Ecto neural progenitor cell (in vitro differentiated cells): ENCODE measurements at regions not wholly inside any gene's neighbourhood (a gene's known extent, or its start where the extent isn't known, plus 50 kb on each side); places are given as distances from the start of the nearest gene placed in this dataset.
"Not testable (repeated sequence)": the region's sequence is repeated elsewhere in the genome, so short reads cannot be mapped to it uniquely, and the experiment has no call there.

Experiments used
- DNase-seq: peaks from one replicate; pipeline ENCODE4 v3.0.0-alpha.2; 2018; ENCODE audit warnings: low spot score

GRCh38 chr14:76264384-76264783 lies 111.6 kb upstream of the ESRRB start:
- no peak for DNase-seq

DNA sequence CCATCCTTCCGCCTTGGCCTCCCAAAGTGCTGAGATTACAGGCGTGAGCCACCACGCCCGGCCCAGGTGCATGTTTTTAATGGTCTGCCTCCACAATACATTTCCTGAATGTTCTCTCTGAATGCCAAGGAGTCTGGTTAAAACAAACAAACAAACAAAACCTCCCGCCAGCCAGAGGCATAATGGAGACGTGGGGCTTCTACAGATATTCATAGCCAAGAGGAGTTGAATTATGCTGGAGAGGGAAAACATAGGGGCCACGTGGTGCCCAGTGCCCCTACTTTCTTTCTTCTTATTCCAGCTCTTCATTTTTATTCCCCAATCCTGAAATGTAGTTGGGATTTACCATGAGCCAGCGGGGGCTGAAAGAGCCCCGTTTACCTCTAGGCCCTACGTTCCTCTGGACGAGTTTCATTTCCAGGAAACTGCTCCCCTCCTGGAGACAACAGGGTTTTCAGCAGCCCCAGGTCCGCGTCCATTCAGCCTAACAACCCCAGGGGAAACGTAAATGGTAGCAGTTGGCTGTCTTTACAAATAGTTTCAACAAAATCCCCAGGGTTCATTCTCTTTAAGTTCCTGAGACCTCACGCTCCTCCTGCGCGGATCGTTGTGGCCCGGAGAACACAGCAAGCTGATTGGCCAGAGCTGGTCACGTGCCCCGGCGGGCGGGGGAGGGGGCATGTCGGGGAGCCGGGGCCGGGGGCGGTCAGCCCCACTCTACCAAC lies 108.5 kb upstream of the ESRRB start:
- DNase-seq = peak; percentile 59

GRCh38 chr14:76268047-76268431 lies 107.9 kb upstream of the ESRRB start:
- no peak for DNase-seq

DNA sequence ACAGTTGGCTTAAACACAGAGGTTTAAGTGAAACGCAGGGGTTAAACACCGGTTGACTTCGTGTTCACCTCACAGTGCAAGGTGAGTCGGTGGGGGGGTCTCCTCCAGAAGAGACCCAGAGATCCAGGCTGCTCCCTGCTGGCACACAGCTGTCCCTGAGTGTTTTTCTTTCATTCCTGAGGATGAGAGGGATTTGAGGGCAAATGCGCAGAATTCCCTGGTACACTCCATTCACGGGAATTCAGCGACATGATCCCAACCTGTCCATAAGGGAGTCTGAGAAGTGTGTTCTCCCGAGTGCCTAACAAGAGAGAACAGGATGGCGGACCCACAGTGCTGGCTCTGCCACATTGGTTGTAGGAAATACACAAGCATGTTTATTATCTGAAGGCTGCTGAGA lies 107.2 kb upstream of the ESRRB start:
- DNase-seq = peak; percentile 33

DNA sequence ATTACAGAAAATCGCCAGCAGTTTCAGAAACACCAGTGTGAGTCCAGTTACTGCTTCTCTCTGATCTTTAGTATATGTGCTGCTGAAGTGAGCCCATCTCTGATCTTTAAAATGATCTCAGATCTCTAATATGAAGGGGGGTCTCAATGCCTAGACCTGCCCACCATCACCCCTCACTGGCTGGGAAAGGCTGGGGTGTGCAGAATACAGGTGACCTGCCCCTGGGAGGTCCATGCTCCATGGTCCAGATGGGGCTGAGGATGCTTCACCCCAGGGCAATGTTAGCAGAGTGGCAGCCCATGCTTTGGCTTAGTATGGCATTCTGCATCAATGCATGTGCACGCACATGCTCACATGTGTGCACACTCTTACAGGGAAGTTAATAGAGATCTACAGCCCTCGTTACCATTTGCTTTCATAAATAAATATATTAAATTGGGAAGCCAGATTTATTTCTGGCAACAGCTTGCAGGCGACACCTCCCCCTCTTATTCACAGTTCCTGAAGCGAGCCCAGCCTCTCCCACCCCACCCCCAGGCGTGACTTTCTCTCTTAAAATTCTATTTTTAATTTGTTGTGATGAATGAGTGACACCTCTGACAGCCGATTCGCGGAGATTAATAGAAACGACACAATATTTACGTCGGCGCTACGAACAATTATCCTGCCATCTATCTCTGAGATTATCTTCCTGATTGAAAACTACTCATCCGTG lies 104.7 kb upstream of the ESRRB start:
- DNase-seq = peak; percentile 23

DNA sequence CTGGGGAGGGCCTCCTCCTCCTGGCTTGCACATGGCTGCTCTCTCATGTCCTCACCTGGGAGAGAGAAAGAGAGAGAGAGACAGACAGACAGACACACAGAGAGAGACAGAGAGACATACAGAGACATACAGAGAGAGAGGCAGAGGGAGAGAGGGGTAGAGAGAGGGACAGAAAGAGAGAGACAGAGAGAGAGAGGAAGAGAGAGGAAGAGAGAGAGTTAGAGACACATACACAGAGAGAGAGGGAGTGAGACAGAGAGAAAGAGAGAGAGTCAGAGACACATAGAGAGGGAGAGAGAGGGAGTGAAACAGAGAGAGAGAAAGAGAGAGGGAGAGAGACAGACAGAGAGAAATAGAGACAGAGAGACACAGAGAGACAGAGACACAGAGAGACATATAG lies 103.6 kb upstream of the ESRRB start:
- peak; percentile 28 for DNase-seq

- DNase-seq = no peak
These were observed 103.2 kb upstream of the ESRRB start for GRCh38 chr14:76272774-76273173.

- DNase-seq = no peak
These were observed 102.6 kb upstream of the ESRRB start for GRCh38 chr14:76273346-76273745.

DNA sequence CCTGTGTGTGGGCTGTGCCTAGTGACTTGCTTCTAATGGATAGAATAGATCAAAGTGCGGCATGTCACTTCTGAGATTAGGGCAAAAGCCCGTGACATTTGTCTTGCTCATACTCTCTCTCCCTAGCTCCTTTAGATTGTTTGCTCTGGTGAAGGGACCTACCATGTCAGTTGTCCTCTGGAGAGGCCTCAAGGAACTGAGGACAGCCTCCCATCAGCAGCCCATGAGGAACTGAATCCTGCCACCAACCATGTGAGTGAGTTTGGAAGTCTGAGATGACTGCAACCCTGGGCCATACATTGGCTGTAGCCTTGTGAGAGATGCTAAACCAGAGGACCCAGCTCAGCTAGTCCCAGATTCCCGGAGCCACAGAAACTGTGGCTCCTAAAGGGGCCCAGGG lies 101.6 kb upstream of the ESRRB start:
- peak; percentile 21 for DNase-seq

GRCh38 chr14:76277586-76278130 lies 98.3 kb upstream of the ESRRB start:
- DNase-seq = peak; percentile 26

- DNase-seq = peak; percentile 14
These were observed 95.7 kb upstream of the ESRRB start for GRCh38 chr14:76280221-76280620.

DNA sequence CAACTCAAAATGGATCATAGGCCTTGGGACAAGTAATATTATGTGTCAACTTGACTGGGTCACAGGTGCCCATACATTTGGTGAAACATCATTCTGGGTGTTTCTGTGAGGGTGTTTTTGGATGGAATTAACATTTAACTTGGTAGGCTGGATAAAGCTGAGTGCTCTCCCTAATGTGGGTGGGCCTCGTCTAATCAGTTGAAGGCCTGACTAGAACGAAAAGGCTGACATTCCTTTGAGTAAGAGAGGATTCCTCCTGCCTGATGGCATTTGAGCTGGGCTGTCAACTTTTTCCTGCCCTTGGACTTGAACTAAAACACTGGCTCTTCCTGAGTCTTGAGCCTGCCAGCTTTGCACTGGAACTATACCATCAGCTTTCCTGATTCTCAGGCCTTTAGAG lies 93.4 kb upstream of the ESRRB start:
- peak; percentile 12 for DNase-seq

DNA sequence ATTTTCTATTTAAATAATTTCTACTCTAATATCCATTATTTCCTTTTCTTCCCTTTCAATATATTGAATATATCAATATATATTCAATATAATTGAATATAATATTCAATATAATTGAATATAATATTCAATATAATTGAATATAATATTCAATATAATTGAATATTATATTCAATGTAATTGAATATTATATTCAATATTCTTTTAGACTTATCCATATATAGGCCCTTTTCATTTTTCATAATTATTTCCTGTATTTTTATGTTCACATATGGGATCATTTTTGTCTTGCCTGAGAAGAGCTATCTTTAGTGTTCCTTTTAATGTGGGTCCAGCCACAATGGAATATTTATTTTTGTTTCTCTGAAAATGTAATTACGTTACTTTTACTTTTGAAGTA lies 88.9 kb upstream of the ESRRB start:
- no peak for DNase-seq

DNA sequence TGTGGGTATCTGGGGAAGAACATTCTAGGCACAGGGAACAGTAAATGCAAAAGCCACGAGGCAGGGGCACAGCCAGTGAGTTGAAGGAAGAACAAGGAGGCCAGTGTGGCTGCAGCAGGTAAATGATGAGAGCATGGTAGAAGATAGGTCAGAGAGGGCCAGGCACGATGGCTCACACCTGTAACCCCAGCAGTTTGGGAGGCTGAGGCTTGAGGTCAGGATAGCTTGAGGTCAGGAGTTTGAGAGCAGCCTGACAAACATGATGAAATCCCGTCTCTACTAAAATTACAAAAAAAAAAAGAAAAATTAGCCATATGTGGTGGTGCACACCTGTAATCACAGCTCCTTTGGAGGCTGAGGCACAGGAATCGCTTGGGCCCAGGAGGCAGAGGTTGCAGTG lies 86.7 kb upstream of the ESRRB start:
- DNase-seq = peak; percentile 10

- peak; percentile 15 for DNase-seq
These were observed 83.4 kb upstream of the ESRRB start for GRCh38 chr14:76292561-76292960.

DNA sequence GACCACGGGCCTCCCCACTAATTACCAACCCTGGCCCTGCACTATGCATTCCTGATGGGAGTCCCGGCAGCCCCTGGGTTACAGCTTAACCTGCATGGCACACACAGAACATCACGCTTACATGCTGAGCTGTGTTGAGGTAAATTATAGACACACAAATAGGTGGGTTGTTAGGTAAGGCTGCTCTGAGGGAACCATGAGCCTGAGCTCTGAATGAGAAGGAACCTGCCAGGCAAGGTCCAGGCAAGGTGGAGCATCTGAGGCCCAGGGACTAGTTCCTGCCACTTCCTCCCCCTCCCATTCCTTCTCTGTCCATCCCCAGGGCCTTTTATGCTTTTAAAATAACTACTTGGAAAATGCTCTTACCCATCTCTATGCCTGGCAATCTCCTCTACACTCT lies 82.7 kb upstream of the ESRRB start:
- DNase-seq = peak; percentile 30

- DNase-seq = peak; percentile 4
These were observed 82.0 kb upstream of the ESRRB start for GRCh38 chr14:76293923-76294322.

- DNase-seq = peak; percentile 10
These were observed 81.1 kb upstream of the ESRRB start for GRCh38 chr14:76294876-76295275.

DNA sequence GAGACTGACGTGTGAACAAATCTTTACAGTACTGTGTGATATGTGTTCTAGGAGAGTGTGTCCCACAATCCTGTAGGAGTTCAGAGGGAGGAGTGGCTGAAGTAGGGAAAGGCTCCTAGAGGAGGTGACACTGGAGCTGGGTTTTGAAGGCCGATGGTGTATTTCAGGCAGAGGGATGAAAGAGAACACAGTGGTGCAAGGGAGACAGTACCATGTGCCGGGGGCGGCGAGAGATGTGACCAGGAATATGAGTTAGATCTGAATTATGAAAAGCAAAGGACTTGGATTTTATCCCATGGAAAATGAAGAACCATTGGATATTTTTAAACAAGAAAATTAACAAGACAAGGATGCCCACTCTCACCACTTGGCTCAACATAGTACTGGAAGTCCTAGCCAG lies 77.0 kb upstream of the ESRRB start:
- peak; percentile 6 for DNase-seq

- DNase-seq = not testable (repeated sequence)
These were observed 72.7 kb upstream of the ESRRB start for GRCh38 chr14:76303188-76303587.

GRCh38 chr14:76304536-76305267 lies 71.2 kb upstream of the ESRRB start:
- peak; percentile 24 for DNase-seq

DNA sequence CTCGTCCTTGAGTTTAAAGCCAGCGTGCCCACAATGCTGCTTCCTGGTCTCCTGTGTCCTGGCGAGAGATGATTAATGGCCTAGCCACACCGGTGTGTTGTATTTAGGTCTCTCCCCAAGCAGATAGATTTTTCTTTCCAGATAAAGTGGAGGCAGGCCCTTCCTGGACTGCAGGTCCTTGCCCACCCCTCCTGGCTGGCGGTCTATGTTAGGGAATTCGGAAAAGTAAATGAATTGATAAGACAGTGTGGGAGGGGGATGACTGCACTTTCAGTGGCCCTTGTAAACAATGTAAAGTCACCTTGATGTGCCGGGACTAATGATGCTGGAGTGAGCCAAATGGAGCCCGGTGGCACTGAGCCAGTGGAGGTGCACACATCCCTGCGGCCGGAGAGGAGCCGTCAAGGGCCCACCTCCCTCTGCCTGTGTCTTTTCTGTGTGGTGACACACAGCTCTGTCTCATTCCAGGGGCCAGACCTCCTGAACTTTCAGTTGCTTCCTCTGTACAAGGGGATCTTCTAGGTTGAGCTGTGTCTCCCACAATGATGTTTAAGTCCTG lies 70.6 kb upstream of the ESRRB start:
- DNase-seq = peak; percentile 23
